ENCODE measurements at regions not wholly inside any gene's neighbourhood (a gene's known extent, or its start where the extent isn't known, plus 50 kb on each side); places are given as distances from the start of the nearest gene placed in this dataset.

GRCh38 chr1:18574754-18575153 lies 55.9 kb upstream of the PAX7 start (continued):
- TF ChIP-seq CHD7 (IDR thresholded peaks at IDR 0.05; ENCODE audit: insufficient replicate concordance, low read length) (no peak), CTBP2 (IDR thresholded peaks at IDR 0.05; ENCODE audit: borderline replicate concordance, insufficient read depth, insufficient read length, low read length) (no peak), MAFK (IDR thresholded peaks at IDR 0.05; ENCODE audit: low read depth, low read length) (no peak), CBX5 (IDR thresholded peaks at IDR 0.05; ENCODE audit: low read depth, low read length) (no peak), TEAD4 (IDR thresholded peaks at IDR 0.05; ENCODE audit: low read depth, low read length) (no peak), KDM4A (IDR thresholded peaks at IDR 0.05; ENCODE audit: low read depth, low read length, severe bottlenecking) (no peak), CBX8 (IDR thresholded peaks at IDR 0.05; ENCODE audit: borderline replicate concordance, low read depth, low read length) (no peak), ASH2L (IDR thresholded peaks at IDR 0.05; ENCODE audit: low read length) (no peak), E2F6 (IDR thresholded peaks at IDR 0.05) (no peak), RFX5 (IDR thresholded peaks at IDR 0.05; ENCODE audit: borderline replicate concordance, low read depth, low read length) (no peak), RNF2 (IDR thresholded peaks at IDR 0.05; ENCODE audit: borderline replicate concordance, low read depth, low read length, missing control alignments, poor library complexity, severe bottlenecking) (no peak)
